ENCODE measurements at regions not wholly inside any gene's neighbourhood (a gene's known extent, or its start where the extent isn't known, plus 50 kb on each side); places are given as distances from the start of the nearest gene placed in this dataset.

GRCh38 chr5:136689552-136689951 is 324.2 kb upstream of the TRPC7 start:
- no peaks in the 10 kb centered on the region for H3K27me3 ChIP-seq (replicated peaks in 1 of 2; ENCODE audit: control insufficient read depth in 2 of 2, insufficient read depth in 2 of 2, low read length in 1 of 2)
- no peak overlapping the region for H3K27ac ChIP-seq (ENCODE audit: control insufficient read depth, insufficient read depth)
- no peaks in the 10 kb centered on the region for H3K79me2 ChIP-seq (ENCODE audit: control insufficient read depth, insufficient read depth, low read length)
- no peak overlapping the region for H3K9ac ChIP-seq (ENCODE audit: control insufficient read depth, insufficient read depth, low read length)
- no peak overlapping the region for H3K4me3 ChIP-seq
- FAIRE-seq (no peak), DNase-seq (ENCODE audit: low read depth, low spot score) (no peak), ATAC-seq (no peak)
- TF ChIP-seq PAX8 (IDR thresholded peaks at IDR 0.05) = no peak
- no peak for TF ChIP-seq ASH2L (IDR thresholded peaks at IDR 0.05; ENCODE audit: borderline replicate concordance, low read depth)
- TF ChIP-seq RAD51 (IDR thresholded peaks at IDR 0.05) = no peak
- TF ChIP-seq NRF1 (conservative IDR thresholded peaks at IDR 0.05; ENCODE audit: low read depth, low read length) = no peak
- no peak for TF ChIP-seq DPF2 (IDR thresholded peaks at IDR 0.05)
- no peak for TF ChIP-seq ZBTB4 (CRISPR knock-in tag; IDR thresholded peaks at IDR 0.05)
- WGBS (ENCODE audit: insufficient coverage, insufficient replicate concordance, low lambda C conversion rate, missing lambda C conversion rate) = 0% methylated on average over 2 of the region's 2 CpGs
- no peaks in the 10 kb centered on the region for H4K20me1 ChIP-seq (ENCODE audit: control insufficient read depth, insufficient read depth)
- H2AFZ ChIP-seq (ENCODE audit: control insufficient read depth, low read depth, low read length) = no peak overlapping the region
- no peaks in the 10 kb centered on the region for H3K36me3 ChIP-seq (ENCODE audit: control insufficient read depth in 2 of 2, insufficient read depth in 2 of 2, low read length in 1 of 2)
- SMC1A ChIA-PET (ENCODE audit: uncharacterized antibody, unreplicated experiment) = no interaction called here
- no peaks in the 10 kb centered on the region for H3K9me3 ChIP-seq (replicated peaks; ENCODE audit: control insufficient read depth, insufficient read depth, low read length)
- in situ Hi-C loops (cut with MboI) (no loop called here), intact Hi-C loops (cut with micrococcal nuclease; ENCODE audit: unreplicated experiment) (loop anchor here (5.0 to 10.0 kb wide), 2 partner anchors 312 to 445 kb away; no protein-coding TSS in a partner anchor)
- CTCF ChIA-PET = no interaction called here
- BruUV-seq (replicated peaks) = no TSS peak
- POLR2A ChIA-PET = no interaction called here
- H3K4me1 ChIP-seq (ENCODE audit: control insufficient read depth, insufficient read depth, low read length) = no peaks in the 10 kb centered on the region
- RAD21 ChIA-PET (ENCODE audit: unreplicated experiment) = no interaction called here
- H3K4me2 ChIP-seq (ENCODE audit: control insufficient read depth, insufficient read depth) = no peak overlapping the region

Data from GM12878 (cell line).